ENCODE measurements at regions not wholly inside any gene's neighbourhood (a gene's known extent, or its start where the extent isn't known, plus 50 kb on each side); places are given as distances from the start of the nearest gene placed in this dataset.
"Not testable (repeated sequence)": the region's sequence is repeated elsewhere in the genome, so short reads cannot be mapped to it uniquely, and the experiment has no call there.

DNA sequence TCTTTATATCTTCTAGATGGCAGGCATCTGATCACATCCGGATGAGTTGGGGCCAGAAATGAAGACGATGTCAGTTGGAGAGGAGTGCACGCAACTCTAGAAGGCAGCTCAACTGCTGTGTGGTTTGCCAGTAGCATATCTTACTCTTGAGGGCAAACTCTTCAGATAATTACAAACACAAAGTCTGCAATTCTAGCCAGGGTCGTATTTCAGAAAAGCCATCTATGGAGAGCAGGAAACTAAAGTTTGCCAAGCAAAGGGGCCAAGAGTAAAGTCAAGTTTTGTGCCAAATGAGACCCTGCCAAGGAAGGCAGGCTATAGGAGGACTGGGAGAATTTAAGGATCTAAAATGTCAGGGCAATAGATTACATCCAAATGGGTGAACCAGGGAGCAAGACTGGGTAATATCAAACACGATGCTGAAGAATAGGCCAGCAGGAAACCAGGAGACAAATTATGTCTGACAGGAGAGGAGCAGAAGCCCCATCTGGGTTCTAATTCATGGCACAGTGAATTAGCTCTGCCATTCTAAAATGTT lies 312.5 kb upstream of the SEMA3C start:
- Histone ChIP-seq H3K27me3 (ENCODE audit: control insufficient read depth in 3 of 3, insufficient read depth in 3 of 3, low read depth in 1 of 3, low read length in 3 of 3) (no peaks in the 10 kb centered on the region), H3K27ac (replicated peaks; ENCODE audit: low read length) (no peak overlapping the region), H2BK15ac (ENCODE audit: low read length) (no peak overlapping the region), H2BK5ac (ENCODE audit: low read length) (no peak overlapping the region), H3K4me2 (ENCODE audit: insufficient read depth, low read length, poor library complexity, severe bottlenecking) (no peak overlapping the region), H3K9me3 (replicated peaks in 1 of 2; ENCODE audit: control insufficient read depth in 2 of 2, insufficient read depth in 1 of 2, low read depth in 1 of 2, low read length in 2 of 2) (peaks cover 0 to 2% of the 10 kb centered on the region in 2 donors), H4K91ac (ENCODE audit: low read depth, low read length, poor library complexity) (no peak overlapping the region), H2AK5ac (ENCODE audit: low read depth, low read length) (no peak overlapping the region), H3K18ac (ENCODE audit: low read length) (no peak overlapping the region), H3K36me3 (replicated peaks in 1 of 2; ENCODE audit: control insufficient read depth in 2 of 2, insufficient read depth in 2 of 2, low read length in 2 of 2) (no peaks in the 10 kb centered on the region), H3K23ac (ENCODE audit: low read depth, low read length, poor library complexity) (no peak overlapping the region), H2BK120ac (ENCODE audit: low read depth, low read length) (no peak overlapping the region), H2AFZ (ENCODE audit: low read length) (no peak overlapping the region), H3K9ac (ENCODE audit: low read depth, low read length, poor library complexity) (no peak overlapping the region), H3K14ac (ENCODE audit: low read length) (no peak overlapping the region), H3K4me1 (ENCODE audit: control insufficient read depth in 2 of 2, insufficient read depth in 1 of 2, low read depth in 1 of 2, low read length in 2 of 2) (peaks cover 0 to 2% of the 10 kb centered on the region in 2 donors), H3K4me3 (ENCODE audit: low read length in 2 of 2) (no peak overlapping the region), H3K79me1 (ENCODE audit: low read depth, low read length) (no peaks in the 10 kb centered on the region), H3K4ac (ENCODE audit: low read length) (no peak overlapping the region), H2BK12ac (ENCODE audit: low read length) (no peak overlapping the region), H4K8ac (ENCODE audit: low read depth, low read length) (no peak overlapping the region)
- DNase-seq (ENCODE audit: low spot score): no peak
- no CpG with 5 or more reads among the region's 5 CpGs for WGBS, 2 donors (ENCODE audit: extremely low coverage in 2 of 2, insufficient read length in 2 of 2, insufficient replicate concordance in 1 of 2)

GRCh38 chr7:81226234-81226633 lies 307.4 kb upstream of the SEMA3C start:
- WGBS, 2 donors (ENCODE audit: extremely low coverage in 2 of 2, insufficient read length in 2 of 2, insufficient replicate concordance in 1 of 2): no CpG with 5 or more reads among the region's 3 CpGs

GRCh38 chr7:81222692-81223091 lies 303.8 kb upstream of the SEMA3C start:
- not testable (repeated sequence) for DNase-seq (ENCODE audit: low spot score); H3K9ac ChIP-seq (ENCODE audit: low read depth, low read length, poor library complexity); H2BK120ac ChIP-seq (ENCODE audit: low read depth, low read length); H3K27me3 ChIP-seq (ENCODE audit: control insufficient read depth in 3 of 3, insufficient read depth in 3 of 3, low read depth in 1 of 3, low read length in 3 of 3); H2BK15ac ChIP-seq (ENCODE audit: low read length); H2AK5ac ChIP-seq (ENCODE audit: low read depth, low read length); H3K79me1 ChIP-seq (ENCODE audit: low read depth, low read length); H4K8ac ChIP-seq (ENCODE audit: low read depth, low read length); H3K4me1 ChIP-seq (ENCODE audit: control insufficient read depth in 2 of 2, insufficient read depth in 1 of 2, low read depth in 1 of 2, low read length in 2 of 2); H3K27ac ChIP-seq (replicated peaks; ENCODE audit: low read length); H3K4ac ChIP-seq (ENCODE audit: low read length); H2BK5ac ChIP-seq (ENCODE audit: low read length); H3K14ac ChIP-seq (ENCODE audit: low read length); H3K36me3 ChIP-seq (replicated peaks in 1 of 2; ENCODE audit: control insufficient read depth in 2 of 2, insufficient read depth in 2 of 2, low read length in 2 of 2); H4K91ac ChIP-seq (ENCODE audit: low read depth, low read length, poor library complexity); H2AFZ ChIP-seq (ENCODE audit: low read length); H3K9me3 ChIP-seq (replicated peaks in 1 of 2; ENCODE audit: control insufficient read depth in 2 of 2, insufficient read depth in 1 of 2, low read depth in 1 of 2, low read length in 2 of 2); H3K18ac ChIP-seq (ENCODE audit: low read length); H3K4me2 ChIP-seq (ENCODE audit: insufficient read depth, low read length, poor library complexity, severe bottlenecking); H2BK12ac ChIP-seq (ENCODE audit: low read length); H3K23ac ChIP-seq (ENCODE audit: low read depth, low read length, poor library complexity); H3K4me3 ChIP-seq (ENCODE audit: low read length in 2 of 2)
- no CpG with 5 or more reads among the region's 2 CpGs for WGBS, 2 donors (ENCODE audit: extremely low coverage in 2 of 2, insufficient read length in 2 of 2, insufficient replicate concordance in 1 of 2)

More at GRCh38 chr7:81226234-81226633, 307.4 kb upstream of the SEMA3C start:
- Histone ChIP-seq H3K36me3 (replicated peaks in 1 of 2; ENCODE audit: control insufficient read depth in 2 of 2, insufficient read depth in 2 of 2, low read length in 2 of 2) (no peaks in the 10 kb centered on the region), H3K18ac (ENCODE audit: low read length) (no peak overlapping the region), H2AK5ac (ENCODE audit: low read depth, low read length) (no peak overlapping the region), H3K9me3 (replicated peaks in 1 of 2; ENCODE audit: control insufficient read depth in 2 of 2, insufficient read depth in 1 of 2, low read depth in 1 of 2, low read length in 2 of 2) (peaks cover 0 to 7% of the 10 kb centered on the region in 2 donors), H3K4me3 (ENCODE audit: low read length in 2 of 2) (no peak overlapping the region), H2BK120ac (ENCODE audit: low read depth, low read length) (no peak overlapping the region), H2BK5ac (ENCODE audit: low read length) (no peak overlapping the region), H2BK12ac (ENCODE audit: low read length) (no peak overlapping the region), H3K27me3 (ENCODE audit: control insufficient read depth in 3 of 3, insufficient read depth in 3 of 3, low read depth in 1 of 3, low read length in 3 of 3) (no peaks in the 10 kb centered on the region), H3K27ac (replicated peaks; ENCODE audit: low read length) (no peak overlapping the region), H3K79me1 (ENCODE audit: low read depth, low read length) (no peaks in the 10 kb centered on the region), H4K8ac (ENCODE audit: low read depth, low read length) (no peak overlapping the region), H3K4me1 (ENCODE audit: control insufficient read depth in 2 of 2, insufficient read depth in 1 of 2, low read depth in 1 of 2, low read length in 2 of 2) (peaks cover 0 to 2% of the 10 kb centered on the region in 2 donors), H3K23ac (ENCODE audit: low read depth, low read length, poor library complexity) (no peak overlapping the region), H3K4me2 (ENCODE audit: insufficient read depth, low read length, poor library complexity, severe bottlenecking) (no peak overlapping the region), H4K91ac (ENCODE audit: low read depth, low read length, poor library complexity) (no peak overlapping the region), H3K14ac (ENCODE audit: low read length) (no peak overlapping the region), H2BK15ac (ENCODE audit: low read length) (no peak overlapping the region), H3K9ac (ENCODE audit: low read depth, low read length, poor library complexity) (no peak overlapping the region), H3K4ac (ENCODE audit: low read length) (no peak overlapping the region), H2AFZ (ENCODE audit: low read length) (no peak overlapping the region)
- no peak for DNase-seq (ENCODE audit: low spot score)

- Histone ChIP-seq H2BK12ac (ENCODE audit: low read length) (no peak overlapping the region), H2BK5ac (ENCODE audit: low read length) (no peak overlapping the region), H3K79me1 (ENCODE audit: low read depth, low read length) (no peaks in the 10 kb centered on the region), H3K4me3 (ENCODE audit: low read length in 2 of 2) (no peak overlapping the region), H3K27me3 (ENCODE audit: control insufficient read depth in 3 of 3, insufficient read depth in 3 of 3, low read depth in 1 of 3, low read length in 3 of 3) (no peaks in the 10 kb centered on the region), H3K9me3 (replicated peaks in 1 of 2; ENCODE audit: control insufficient read depth in 2 of 2, insufficient read depth in 1 of 2, low read depth in 1 of 2, low read length in 2 of 2) (peaks cover 0 to 7% of the 10 kb centered on the region in 2 donors), H3K4me2 (ENCODE audit: insufficient read depth, low read length, poor library complexity, severe bottlenecking) (no peak overlapping the region), H2AK5ac (ENCODE audit: low read depth, low read length) (no peak overlapping the region), H3K18ac (ENCODE audit: low read length) (no peak overlapping the region), H3K23ac (ENCODE audit: low read depth, low read length, poor library complexity) (no peak overlapping the region), H3K4ac (ENCODE audit: low read length) (no peak overlapping the region), H4K8ac (ENCODE audit: low read depth, low read length) (no peak overlapping the region), H2AFZ (ENCODE audit: low read length) (no peak overlapping the region), H3K36me3 (replicated peaks in 1 of 2; ENCODE audit: control insufficient read depth in 2 of 2, insufficient read depth in 2 of 2, low read length in 2 of 2) (no peaks in the 10 kb centered on the region), H2BK15ac (ENCODE audit: low read length) (no peak overlapping the region), H3K14ac (ENCODE audit: low read length) (no peak overlapping the region), H2BK120ac (ENCODE audit: low read depth, low read length) (no peak overlapping the region), H3K9ac (ENCODE audit: low read depth, low read length, poor library complexity) (no peak overlapping the region), H3K27ac (replicated peaks; ENCODE audit: low read length) (no peak overlapping the region), H4K91ac (ENCODE audit: low read depth, low read length, poor library complexity) (no peak overlapping the region), H3K4me1 (ENCODE audit: control insufficient read depth in 2 of 2, insufficient read depth in 1 of 2, low read depth in 1 of 2, low read length in 2 of 2) (no peaks in the 10 kb centered on the region)
- no peak for DNase-seq (ENCODE audit: low spot score)
- WGBS, 2 donors (ENCODE audit: extremely low coverage in 2 of 2, insufficient read length in 2 of 2, insufficient replicate concordance in 1 of 2): no CpG with 5 or more reads among the region's 3 CpGs
Observed at GRCh38 chr7:81221527-81222217, 302.8 kb upstream of the SEMA3C start.

Data from neuronal stem cell (in vitro differentiated cells).